ENCODE measurements at regions not wholly inside any gene's neighbourhood (a gene's known extent, or its start where the extent isn't known, plus 50 kb on each side); places are given as distances from the start of the nearest gene placed in this dataset.

GRCh38 chr2:173711816-173712215 lies 253.4 kb downstream of the SP3 start:
- Histone ChIP-seq H3K4me1 (ENCODE audit: insufficient read depth, low read length) (peaks cover 33% of the 10 kb centered on the region), H3K9me3 (ENCODE audit: low read length) (no peaks in the 10 kb centered on the region), H3K9ac (ENCODE audit: low read length) (no peak overlapping the region), H3K4me3 (ENCODE audit: low read length) (no peak overlapping the region), H4K20me1 (ENCODE audit: low read length) (no peaks in the 10 kb centered on the region), H3K9me2 (replicated peaks; ENCODE audit: low read length) (no peaks in the 10 kb centered on the region), H3K79me2 (ENCODE audit: low read length) (no peaks in the 10 kb centered on the region), H2AFZ (ENCODE audit: low read length) (no peak overlapping the region), H3K36me3 (ENCODE audit: low read depth, low read length) (no peaks in the 10 kb centered on the region), H3K27me3 (ENCODE audit: low read length) (no peaks in the 10 kb centered on the region), H3K4me2 (ENCODE audit: low read length) (no peak overlapping the region), H3F3A (ENCODE audit: low read length, unreplicated experiment) (no peaks in the 10 kb centered on the region), H3K27ac (ENCODE audit: low read length) (no peak overlapping the region)
- no peak for DNase-seq
- CTCF ChIA-PET = no interaction called here
- no TSS peak for BruUV-seq (replicated peaks)
- intact Hi-C loops (cut with micrococcal nuclease) = no loop called here
- ATAC-seq = no peak
- POLR2A ChIA-PET (ENCODE audit: unreplicated experiment) = interaction anchor here (0.6 kb wide), 1 partner anchor 36 kb away, joined by 21 read pairs; no protein-coding TSS in a partner anchor
- TF ChIP-seq EZH2 (IDR thresholded peaks at IDR 0.05; ENCODE audit: low read length, unreplicated experiment) (no peak), EZH2phosphoT487 (IDR thresholded peaks at IDR 0.05; ENCODE audit: borderline replicate concordance, low read length) (no peak)
- TF ChIP-seq, protein P1, sequence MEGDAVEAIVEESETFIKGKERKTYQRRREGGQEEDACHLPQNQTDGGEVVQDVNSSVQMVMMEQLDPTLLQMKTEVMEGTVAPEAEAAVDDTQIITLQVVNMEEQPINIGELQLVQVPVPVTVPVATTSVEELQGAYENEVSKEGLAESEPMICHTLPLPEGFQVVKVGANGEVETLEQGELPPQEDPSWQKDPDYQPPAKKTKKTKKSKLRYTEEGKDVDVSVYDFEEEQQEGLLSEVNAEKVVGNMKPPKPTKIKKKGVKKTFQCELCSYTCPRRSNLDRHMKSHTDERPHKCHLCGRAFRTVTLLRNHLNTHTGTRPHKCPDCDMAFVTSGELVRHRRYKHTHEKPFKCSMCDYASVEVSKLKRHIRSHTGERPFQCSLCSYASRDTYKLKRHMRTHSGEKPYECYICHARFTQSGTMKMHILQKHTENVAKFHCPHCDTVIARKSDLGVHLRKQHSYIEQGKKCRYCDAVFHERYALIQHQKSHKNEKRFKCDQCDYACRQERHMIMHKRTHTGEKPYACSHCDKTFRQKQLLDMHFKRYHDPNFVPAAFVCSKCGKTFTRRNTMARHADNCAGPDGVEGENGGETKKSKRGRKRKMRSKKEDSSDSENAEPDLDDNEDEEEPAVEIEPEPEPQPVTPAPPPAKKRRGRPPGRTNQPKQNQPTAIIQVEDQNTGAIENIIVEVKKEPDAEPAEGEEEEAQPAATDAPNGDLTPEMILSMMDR (conservative IDR thresholded peaks at IDR 0.05; ENCODE audit: low read depth, low read length) = no peak

DNA sequence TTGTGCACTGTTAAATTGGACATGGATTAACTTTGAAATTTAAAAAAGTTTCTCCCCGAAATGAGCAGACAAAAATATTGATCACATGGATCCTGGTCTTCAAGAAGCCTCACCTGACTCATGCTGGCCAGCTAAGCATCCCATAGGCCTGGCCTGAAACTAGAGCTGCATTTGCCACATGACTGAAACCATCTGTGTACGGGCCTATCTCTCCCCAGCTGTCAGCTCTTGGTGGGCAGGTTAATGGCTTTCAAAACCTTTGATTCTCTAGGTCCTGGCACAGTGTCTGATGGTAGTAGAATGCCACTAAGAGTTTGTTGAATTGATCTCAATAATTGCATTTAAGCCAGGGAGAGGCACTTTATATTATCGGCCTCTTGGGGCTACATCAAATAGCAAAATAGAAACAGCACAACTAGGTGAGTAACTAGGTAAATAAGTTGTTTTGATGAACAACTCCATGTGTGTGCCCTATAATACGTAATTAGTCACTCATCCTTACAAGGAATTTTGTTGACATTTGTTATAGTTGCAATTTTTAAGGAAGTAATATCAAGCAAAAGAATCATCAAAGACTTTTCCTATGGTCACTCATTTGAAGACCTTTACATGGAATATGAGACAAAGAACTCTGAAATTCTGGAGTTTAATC lies 251.1 kb downstream of the SP3 start:
- peak overlapping the region; percentile 82 for H3K9ac ChIP-seq (ENCODE audit: low read length)
- intact Hi-C loops (cut with micrococcal nuclease) = no loop called here
- H3K4me1 ChIP-seq (ENCODE audit: insufficient read depth, low read length) = peaks cover 43% of the 10 kb centered on the region
- ChIA-PET CTCF (no interaction called here), POLR2A (ENCODE audit: unreplicated experiment) (no interaction called here)
- peak overlapping the region; percentile 68 for H3K4me2 ChIP-seq (ENCODE audit: low read length)
- no peaks in the 10 kb centered on the region for H3K27me3 ChIP-seq (ENCODE audit: low read length)
- no peaks in the 10 kb centered on the region for H3K9me2 ChIP-seq (replicated peaks; ENCODE audit: low read length)
- BruUV-seq (replicated peaks) = no TSS peak
- no peaks in the 10 kb centered on the region for H3K9me3 ChIP-seq (ENCODE audit: low read length)
- H3K36me3 ChIP-seq (ENCODE audit: low read depth, low read length) = no peaks in the 10 kb centered on the region
- H3K4me3 ChIP-seq (ENCODE audit: low read length) = no peak overlapping the region
- H3K79me2 ChIP-seq (ENCODE audit: low read length) = no peaks in the 10 kb centered on the region
- H3F3A ChIP-seq (ENCODE audit: low read length, unreplicated experiment) = no peaks in the 10 kb centered on the region
- DNase-seq (peak; percentile 77), ATAC-seq (peak; percentile 60)
- peak overlapping the region; percentile 96 for H3K27ac ChIP-seq (ENCODE audit: low read length)
- no peaks in the 10 kb centered on the region for H4K20me1 ChIP-seq (ENCODE audit: low read length)
- peak overlapping the region; percentile 26 for H2AFZ ChIP-seq (ENCODE audit: low read length)
- TF ChIP-seq EZH2 (IDR thresholded peaks at IDR 0.05; ENCODE audit: low read length, unreplicated experiment) = no peak
- TF ChIP-seq, protein P1 (conservative IDR thresholded peaks at IDR 0.05; ENCODE audit: low read depth, low read length) = no peak
- TF ChIP-seq EZH2phosphoT487 (IDR thresholded peaks at IDR 0.05; ENCODE audit: borderline replicate concordance, low read length) = no peak

DNA sequence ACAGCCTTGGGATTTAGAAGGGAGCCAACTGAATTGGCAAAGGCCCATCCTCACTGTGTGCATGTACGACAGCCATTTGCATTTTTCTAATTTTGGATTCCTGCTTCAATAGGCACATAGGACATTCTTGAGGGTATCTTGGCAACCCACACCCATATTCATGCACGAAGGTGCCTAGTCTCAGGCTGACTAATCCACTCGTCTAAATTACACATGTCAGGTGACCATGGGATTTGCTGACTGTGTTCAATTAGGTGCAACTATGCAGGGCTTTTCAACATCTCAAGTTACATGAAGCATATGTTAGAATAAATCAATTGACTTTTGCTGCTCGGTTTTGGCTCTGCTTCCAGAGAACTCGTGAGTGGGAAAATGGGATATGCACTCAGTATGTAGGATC lies 249.7 kb downstream of the SP3 start:
- no peaks in the 10 kb centered on the region for H3K79me2 ChIP-seq (ENCODE audit: low read length)
- no peaks in the 10 kb centered on the region for H3K9me2 ChIP-seq (replicated peaks; ENCODE audit: low read length)
- H3K9ac ChIP-seq (ENCODE audit: low read length) = peak overlapping the region; percentile 82
- POLR2A ChIA-PET (ENCODE audit: unreplicated experiment) = interaction anchor here (0.6 kb wide), 1 partner anchor 629 kb away, joined by 8 read pairs; no protein-coding TSS in a partner anchor
- H3K27me3 ChIP-seq (ENCODE audit: low read length) = no peaks in the 10 kb centered on the region
- H4K20me1 ChIP-seq (ENCODE audit: low read length) = no peaks in the 10 kb centered on the region
- no peak overlapping the region for H2AFZ ChIP-seq (ENCODE audit: low read length)
- CTCF ChIA-PET = interaction anchor here (0.6 kb wide), 1 partner anchor 92 kb away, joined by 3 read pairs; no protein-coding TSS in a partner anchor
- H3K36me3 ChIP-seq (ENCODE audit: low read depth, low read length) = no peaks in the 10 kb centered on the region
- ATAC-seq (no peak), DNase-seq (peak; percentile 73)
- no peaks in the 10 kb centered on the region for H3K9me3 ChIP-seq (ENCODE audit: low read length)
- no peak for TF ChIP-seq EZH2 (IDR thresholded peaks at IDR 0.05; ENCODE audit: low read length, unreplicated experiment)
- no peak for TF ChIP-seq EZH2phosphoT487 (IDR thresholded peaks at IDR 0.05; ENCODE audit: borderline replicate concordance, low read length)
- TF ChIP-seq, protein P1 (conservative IDR thresholded peaks at IDR 0.05; ENCODE audit: low read depth, low read length) = no peak
- peak overlapping the region; percentile 68 for H3K4me2 ChIP-seq (ENCODE audit: low read length)
- intact Hi-C loops (cut with micrococcal nuclease) = no loop called here
- no TSS peak for BruUV-seq (replicated peaks)
- H3K27ac ChIP-seq (ENCODE audit: low read length) = peak overlapping the region; percentile 96
- no peak overlapping the region for H3K4me3 ChIP-seq (ENCODE audit: low read length)
- peaks cover 43% of the 10 kb centered on the region for H3K4me1 ChIP-seq (ENCODE audit: insufficient read depth, low read length)
- H3F3A ChIP-seq (ENCODE audit: low read length, unreplicated experiment) = no peaks in the 10 kb centered on the region

Data from PC-3 (cell line).